HepG2 (cell line): ENCODE measurements at regions not wholly inside any gene's neighbourhood (a gene's known extent, or its start where the extent isn't known, plus 50 kb on each side); places are given as distances from the start of the nearest gene placed in this dataset.
A peak's percentile ranks its signal among the peaks of the same experiment; 100 is the strongest.

Source experiments
- ATAC-seq: fragments of 200-7000 bp; cut with Tn5 transposase; 3 replicates; pipeline ENCODE4 v1.9.1; 2020; ENCODE audit warnings: mild to moderate bottlenecking, moderate library complexity
- BruUV-seq: library from RNA; stranded (reverse); fragments of 400-500 nt; replicated peaks from 2 replicates; lab custom pipeline; 2021; lab: Mats Ljungman, UMichigan
- CTCF ChIA-PET: fragments of 300-600 bp; formaldehyde crosslinking; extraction: SDS; loops from one replicate; lab custom pipeline; 2021; ENCODE audit warnings: low total read pairs, inconsistent platforms, low intra/inter-chr PET ratio; lab: Yijun Ruan, JAX
- POLR2A ChIA-PET: fragments of 350-600 bp; sonication (Branson Sonifier 250); formaldehyde crosslinking; loops from one replicate; lab custom pipeline; 2020; ENCODE audit warnings: antibody characterized with exemption, inconsistent platforms; lab: Yijun Ruan, JAX
- DNase-seq: peaks from one replicate; pipeline ENCODE4 v3.0.0-alpha.2; 2015; ENCODE audit warnings: low spot score
- FAIRE-seq: peaks from 3 replicates; lab custom pipeline; 2011; peaks lifted over from hg19 to GRCh38; lab: Jason Lieb, UNC
- H2AFZ ChIP-seq: one replicate; pipeline ENCODE4 v1.6.1; 2011; ENCODE audit warnings: low read length, inconsistent platforms
- H3K27ac ChIP-seq: fragments of 300-600 bp; 3 replicates; pipeline ENCODE4 v1.8.0; 2011; ENCODE audit warnings: mixed run types, mild to moderate bottlenecking, mixed read lengths, low read length, inconsistent platforms; ENCODE audit not compliant: insufficient read depth; ENCODE audit errors: extremely low read length
- H3K27me3 ChIP-seq, 2 experiments: fragments of 200-600 bp in 1 of 2; 2 replicates in 1 of 2; 3 replicates in 1 of 2; pipeline versions ENCODE4 v1.6.0 to v1.8.0; 2011; ENCODE audit warnings: low read length in 2 of 2, mild to moderate bottlenecking in 2 of 2, moderate library complexity in 2 of 2, inconsistent platforms in 1 of 2; ENCODE audit not compliant: insufficient read depth in 2 of 2, control insufficient read depth in 1 of 2
- H3K36me3 ChIP-seq, 2 experiments: fragments of 200-600 bp in 1 of 2; replicated peaks in 1 of 2; 2 replicates in 1 of 2; 3 replicates in 1 of 2; pipeline versions ENCODE4 v1.5.1 to v1.8.0; 2011; ENCODE audit warnings: low read length in 2 of 2, inconsistent platforms in 1 of 2; ENCODE audit not compliant: insufficient read depth in 2 of 2, control insufficient read depth in 1 of 2
- H3K4me1 ChIP-seq: 2 replicates; pipeline ENCODE4 v1.5.1; 2012; ENCODE audit warnings: low read length, inconsistent platforms; ENCODE audit not compliant: insufficient read depth
- H3K4me2 ChIP-seq: 2 replicates; pipeline ENCODE4 v1.6.0; 2011; ENCODE audit warnings: low read depth, low read length, inconsistent platforms
- H3K4me3 ChIP-seq, 3 experiments: fragments of 200-600 bp in 1 of 3; sonication (generic), shearing (Covaris generic) in 1 of 3; replicated peaks in 1 of 3; 2 replicates each; pipeline ENCODE4 v1.5.1; 2011 to 2016; ENCODE audit warnings: low read length in 3 of 3, inconsistent platforms in 2 of 3, low read depth in 2 of 3, mild to moderate bottlenecking in 2 of 3, control low read depth in 1 of 3, mixed read lengths in 1 of 3; ENCODE audit not compliant: insufficient read depth in 1 of 3
- H3K79me2 ChIP-seq: one replicate; pipeline ENCODE4 v1.6.1; 2011; ENCODE audit warnings: low read length, inconsistent platforms; ENCODE audit not compliant: insufficient read depth
- H3K9ac ChIP-seq: 2 replicates; pipeline ENCODE4 v1.6.0; 2011; ENCODE audit warnings: mild to moderate bottlenecking, low read depth, low read length, inconsistent platforms; ENCODE audit not compliant: insufficient read depth
- H3K9me3 ChIP-seq: 2 replicates; pipeline ENCODE4 v1.5.1; 2012; ENCODE audit warnings: mild to moderate bottlenecking, low read length
- H4K20me1 ChIP-seq: 2 replicates; pipeline ENCODE4 v1.6.0; 2011; ENCODE audit warnings: inconsistent platforms, mild to moderate bottlenecking, low read length, moderate library complexity; ENCODE audit not compliant: insufficient read depth
- AHDC1 ChIP-seq: sonication (generic); formaldehyde crosslinking; IDR thresholded peaks from 2 replicates; pipeline ENCODE4 v1.5.1; 2020; ENCODE audit warnings: mild to moderate bottlenecking, missing genetic modification reagents, borderline replicate concordance
- IRX3 ChIP-seq: sonication (generic); formaldehyde crosslinking; IDR thresholded peaks from 2 replicates; pipeline ENCODE4 v1.8.1; 2023; ENCODE audit warnings: mild to moderate bottlenecking, low read depth, missing genetic modification reagents, borderline replicate concordance
- MYC ChIP-seq: sonication (generic); formaldehyde crosslinking; IDR thresholded peaks from 2 replicates; pipeline ENCODE4 v1.9.0; 2021; ENCODE audit warnings: missing genetic modification reagents, borderline replicate concordance
- PRDM4 ChIP-seq: sonication (generic); formaldehyde crosslinking; IDR thresholded peaks from 2 replicates; pipeline ENCODE4 v1.9.0; 2021; ENCODE audit warnings: missing genetic modification reagents, borderline replicate concordance
- SALL2 ChIP-seq: sonication (generic); formaldehyde crosslinking; IDR thresholded peaks from 2 replicates; pipeline ENCODE4 v1.8.1; 2023; ENCODE audit warnings: mild to moderate bottlenecking, missing genetic modification reagents, inconsistent platforms
- SP140L ChIP-seq: sonication (generic); formaldehyde crosslinking; IDR thresholded peaks from 2 replicates; pipeline ENCODE4 v1.4.0; 2020; ENCODE audit warnings: missing genetic modification reagents, borderline replicate concordance
- TOPORS ChIP-seq: sonication (generic); formaldehyde crosslinking; IDR thresholded peaks from 2 replicates; pipeline ENCODE4 v1.8.0; 2023; ENCODE audit warnings: mild to moderate bottlenecking, missing genetic modification reagents
- U2AF1 ChIP-seq: fragments of 200-400 bp; formaldehyde crosslinking; optimal IDR thresholded peaks from 2 replicates; pipeline ENCODE3; 2017; ENCODE audit warnings: mild to moderate bottlenecking, low read depth, low read length
- ZNF251 ChIP-seq: sonication (generic); formaldehyde crosslinking; IDR thresholded peaks from 2 replicates; pipeline ENCODE4 v1.9.0; 2021; ENCODE audit warnings: mild to moderate bottlenecking, missing genetic modification reagents
- ZNF614 ChIP-seq: IDR thresholded peaks from 2 replicates; pipeline ENCODE4 v1.6.1; 2018; ENCODE audit warnings: missing biosample characterization, missing genetic modification reagents, inconsistent platforms, borderline replicate concordance
- ZNF780A ChIP-seq: sonication (generic); formaldehyde crosslinking; IDR thresholded peaks from 2 replicates; pipeline ENCODE4 v1.8.0; 2022; ENCODE audit warnings: mild to moderate bottlenecking, missing genetic modification reagents, moderate library complexity
- WGBS: methylation state at CpG from one replicate; pipeline ENCODE4 v1.1.6; 2017; ENCODE audit warnings: low lambda C conversion rate; 5-methylcytosine and 5-hydroxymethylcytosine counted together
- in situ Hi-C: cut with HindIII; loops from 2 replicates; pipeline ENCODE4 v1.10.0; 2017; ENCODE audit warnings: low pct_unique_long_range_greater_than_20kb; ENCODE audit not compliant: extremely low pct_ligation_motif_present
- intact Hi-C: fragments of 100-400 bp; cut with micrococcal nuclease; formaldehyde crosslinking; loops from one replicate; pipeline ENCODE4 v1.10.0; 2022; ENCODE audit not compliant: unreplicated experiment

- CTCF ChIA-PET = no interaction called here
- no TSS peak for BruUV-seq
- H3K79me2 ChIP-seq = no peaks in the 10 kb centered on the region
- peaks cover 0 to 4% of the 10 kb centered on the region in 2 experiments; a peak in 2 of 5 replicates for H3K27me3 ChIP-seq
- no peaks in the 10 kb centered on the region for H3K4me1 ChIP-seq
- H3K9me3 ChIP-seq = no peaks in the 10 kb centered on the region
- H3K4me2 ChIP-seq = no peak overlapping the region
- no peaks in the 10 kb centered on the region for H3K36me3 ChIP-seq
- POLR2A ChIA-PET = no interaction called here
- no peak overlapping the region for H2AFZ ChIP-seq
- in situ Hi-C loops = no loop called here
- FAIRE-seq = no peak
- no peak overlapping the region for H3K4me3 ChIP-seq
- intact Hi-C loops = no loop called here
- ATAC-seq = peak; percentile 95
- no peak overlapping the region for H3K27ac ChIP-seq
- no peaks in the 10 kb centered on the region for H4K20me1 ChIP-seq
- no peak for DNase-seq
- TF ChIP-seq TOPORS (CRISPR knock-in tag) = no peak
- TF ChIP-seq, all 625 proteins: peak for 0
- WGBS = 32% methylated on average over 14 of the region's 14 CpGs
- no peak overlapping the region for H3K9ac ChIP-seq
Measured at GRCh38 chr6:20306491-20306890, 94.2 kb upstream of the MBOAT1 start.

- in situ Hi-C loops (no loop called here), intact Hi-C loops (no loop called here)
- POLR2A ChIA-PET = no interaction called here
- Histone ChIP-seq H3K27ac (no peak overlapping the region), H3K9me3 (no peaks in the 10 kb centered on the region), H3K9ac (no peak overlapping the region), H4K20me1 (no peaks in the 10 kb centered on the region), H2AFZ (no peak overlapping the region), H3K4me1 (no peaks in the 10 kb centered on the region), H3K27me3 (peaks cover 0 to 4% of the 10 kb centered on the region in 2 experiments; a peak in 2 of 5 replicates), H3K4me3 (no peak overlapping the region), H3K36me3 (no peaks in the 10 kb centered on the region), H3K4me2 (no peak overlapping the region), H3K79me2 (no peaks in the 10 kb centered on the region)
- no peak for FAIRE-seq
- no TSS peak for BruUV-seq
- whole genome bisulfite sequencing = 19% methylated on average over 2 of the region's 2 CpGs
- ATAC-seq = no peak
- no peak for DNase-seq
- CTCF ChIA-PET = no interaction called here
- TF ChIP-seq SALL2 (CRISPR knock-in tag) = no peak
- no peak for TF ChIP-seq ZNF251
- no peak for TF ChIP-seq PRDM4 (CRISPR knock-in tag)
- no peak for TF ChIP-seq IRX3 (CRISPR knock-in tag)
- TF ChIP-seq MYC (CRISPR knock-in tag) = no peak
- no peak for TF ChIP-seq AHDC1 (CRISPR knock-in tag)
- no peak for TF ChIP-seq SP140L (CRISPR knock-in tag)
- TF ChIP-seq ZNF614 (CRISPR knock-in tag) = no peak
- TF ChIP-seq U2AF1 = no peak
- no peak for TF ChIP-seq ZNF780A (CRISPR knock-in tag)
Measured at GRCh38 chr6:20309186-20309585, 92.5 kb upstream of the E2F3 start.
